GM12872 (cell line): ENCODE measurements at regions not wholly inside any gene's neighbourhood (a gene's known extent, or its start where the extent isn't known, plus 50 kb on each side); places are given as distances from the start of the nearest gene placed in this dataset.

Source experiments
- CTCF ChIP-seq: IDR thresholded peaks from 3 replicates; pipeline ENCODE4 v1.5.1; 2011; ENCODE audit warnings: low read depth, mild to moderate bottlenecking, low read length, moderate library complexity; ENCODE audit not compliant: insufficient read depth

DNA sequence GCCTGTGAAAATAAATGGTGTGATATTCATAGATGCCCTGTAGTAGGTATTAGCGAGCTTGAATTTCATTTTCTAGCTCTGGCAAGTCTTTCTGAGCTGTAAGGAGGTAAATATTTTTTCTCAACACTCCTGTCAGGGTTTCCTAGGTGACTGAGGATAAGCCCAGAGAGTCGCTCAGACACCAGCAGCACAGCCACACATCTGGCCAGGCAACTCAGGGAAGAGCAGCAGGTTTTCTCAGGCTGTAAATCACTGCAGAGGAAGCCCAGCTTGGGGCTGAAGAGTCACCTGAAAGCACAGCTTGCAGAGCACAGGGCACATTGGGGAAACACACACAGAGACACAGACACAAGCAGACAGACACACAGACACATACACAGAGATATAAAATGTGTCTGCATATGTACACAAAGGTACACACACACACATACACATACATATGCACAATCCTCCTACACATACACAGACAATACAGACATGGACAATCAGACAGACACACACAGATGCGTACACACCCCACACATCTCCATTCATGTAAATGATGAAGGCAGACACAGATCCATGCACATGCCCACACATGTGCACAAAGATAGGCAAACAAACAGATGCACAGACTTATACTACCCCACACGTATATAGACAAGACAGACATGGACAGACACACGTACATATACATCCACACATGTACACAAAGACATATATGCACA lies 232.0 kb upstream of the TMTC1 start:
- TF ChIP-seq CTCF: no peak

DNA sequence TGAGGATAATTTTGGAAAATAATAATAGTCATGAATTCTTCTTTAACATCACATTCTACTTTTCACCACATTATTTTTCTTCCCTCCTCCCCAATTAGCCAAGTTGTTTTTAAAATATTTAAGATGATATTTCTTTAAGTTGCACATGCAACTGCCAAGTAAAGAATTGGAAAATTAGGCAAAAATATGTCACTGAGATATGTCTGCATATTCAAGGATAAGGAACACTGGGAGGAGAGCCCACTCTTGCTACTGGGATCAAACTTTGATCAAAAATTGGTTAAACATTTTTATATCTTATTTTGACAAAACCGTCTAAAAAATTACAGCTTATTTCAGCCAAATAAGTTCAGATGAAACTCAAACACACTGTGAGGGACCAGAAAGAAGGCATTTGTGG lies 231.2 kb upstream of the TMTC1 start:
- TF ChIP-seq CTCF: no peak

DNA sequence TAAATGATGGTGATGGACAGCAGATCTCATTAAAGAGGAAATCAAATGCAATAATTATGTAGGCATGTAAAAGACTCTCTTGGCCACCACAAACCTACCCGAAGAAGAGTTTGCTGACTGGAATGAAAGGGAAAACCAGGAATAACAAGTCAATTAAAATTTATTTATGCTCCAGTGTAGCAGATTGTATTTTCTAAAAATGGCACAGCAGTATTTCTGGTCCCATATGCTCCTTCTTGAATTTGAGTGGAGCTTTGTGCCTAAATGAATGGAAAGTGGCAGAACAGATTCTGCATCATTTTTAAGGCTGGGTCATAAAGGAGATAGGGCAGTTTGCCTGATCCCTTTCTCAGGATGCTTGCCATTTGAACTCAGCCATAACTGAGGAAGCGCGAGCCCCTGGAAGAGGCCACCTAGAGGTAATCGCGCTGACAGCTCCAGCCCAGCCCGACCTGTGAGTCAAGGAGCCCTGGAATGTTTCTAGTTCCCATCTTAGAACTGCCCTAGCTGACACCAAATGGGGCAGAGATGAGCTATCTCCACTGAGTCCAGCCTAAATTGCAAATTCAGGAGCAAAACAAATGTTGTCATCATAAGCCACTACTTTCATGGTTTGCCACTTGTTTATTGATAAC lies 229.2 kb upstream of the TMTC1 start:
- no peak for TF ChIP-seq CTCF

GRCh38 chr12:30010071-30011052 lies 226.6 kb upstream of the TMTC1 start:
- TF ChIP-seq CTCF: no peak

- TF ChIP-seq CTCF: no peak
Measured at GRCh38 chr12:30006021-30006420, 222.3 kb upstream of the TMTC1 start.

- no peak for TF ChIP-seq CTCF
Measured at GRCh38 chr12:30003321-30003720, 219.6 kb upstream of the TMTC1 start.

DNA sequence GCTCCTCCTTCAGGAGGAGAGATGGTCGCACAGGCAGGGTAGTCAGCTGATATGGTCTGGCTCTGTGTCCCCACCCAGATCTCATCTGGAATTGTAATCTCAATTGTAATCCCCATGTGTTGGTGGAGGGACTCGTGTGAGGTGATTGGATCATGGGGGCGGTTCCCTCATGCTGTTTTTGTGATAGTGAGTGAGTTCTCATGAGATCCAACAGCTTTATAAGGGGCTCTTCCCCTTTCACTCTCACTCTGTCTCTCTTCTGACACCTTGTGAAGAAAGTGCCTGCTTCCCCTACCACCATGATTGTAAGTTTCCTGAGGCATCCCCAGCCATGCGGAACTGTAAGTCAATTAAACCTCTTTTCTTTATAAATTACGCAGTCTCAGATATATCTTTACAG lies 218.9 kb upstream of the TMTC1 start:
- no peak for TF ChIP-seq CTCF
